Hindlimb muscle (tissue), 1 donor: ENCODE measurements at regions not wholly inside any gene's neighbourhood (a gene's known extent, or its start where the extent isn't known, plus 50 kb on each side); places are given as distances from the start of the nearest gene placed in this dataset.

Experiments used
- DNase-seq: peaks from one replicate; pipeline ENCODE4 v3.0.0-alpha.2; 2013

GRCh38 chr4:163582703-163583102 is 88.2 kb downstream of the TMA16 start:
- DNase-seq: no peak

- no peak for DNase-seq
Observed at GRCh38 chr4:163587867-163588266, 93.4 kb downstream of the TMA16 start.

- no peak for DNase-seq
Observed at GRCh38 chr4:163588532-163588931, 94.0 kb downstream of the TMA16 start.

- no peak for DNase-seq
Observed at GRCh38 chr4:163590103-163590502, 95.6 kb downstream of the TMA16 start.

GRCh38 chr4:163590619-163591264 is 96.3 kb downstream of the TMA16 start:
- no peak for DNase-seq

GRCh38 chr4:163591614-163592020 is 97.1 kb downstream of the TMA16 start:
- no peak for DNase-seq

GRCh38 chr4:163592212-163592611 is 97.7 kb downstream of the TMA16 start:
- no peak for DNase-seq

- no peak for DNase-seq
Observed at GRCh38 chr4:163595580-163595979, 101.1 kb downstream of the TMA16 start.

- DNase-seq: no peak
Observed at GRCh38 chr4:163598028-163598427, 103.5 kb downstream of the TMA16 start.

GRCh38 chr4:163598489-163598888 is 104.0 kb downstream of the TMA16 start:
- no peak for DNase-seq

- DNase-seq: no peak
Observed at GRCh38 chr4:163600727-163601126, 106.2 kb downstream of the TMA16 start.

- DNase-seq: no peak
Observed at GRCh38 chr4:163603257-163603656, 108.8 kb downstream of the TMA16 start.

- no peak for DNase-seq
Observed at GRCh38 chr4:163606896-163607691, 112.6 kb downstream of the TMA16 start.

- DNase-seq: no peak
Observed at GRCh38 chr4:163609019-163609418, 114.5 kb downstream of the TMA16 start.

- DNase-seq: no peak
Observed at GRCh38 chr4:163610648-163611047, 116.2 kb downstream of the TMA16 start.

- DNase-seq: no peak
Observed at GRCh38 chr4:163611182-163611581, 116.7 kb downstream of the TMA16 start.

- no peak for DNase-seq
Observed at GRCh38 chr4:163611784-163612445, 117.4 kb downstream of the TMA16 start.

- no peak for DNase-seq
Observed at GRCh38 chr4:163612762-163613161, 118.3 kb downstream of the TMA16 start.

GRCh38 chr4:163613383-163613782 is 118.9 kb downstream of the TMA16 start:
- no peak for DNase-seq

GRCh38 chr4:163614866-163615265 is 120.4 kb downstream of the TMA16 start:
- no peak for DNase-seq

- DNase-seq: no peak
Observed at GRCh38 chr4:163618845-163619244, 124.4 kb downstream of the TMA16 start.

- DNase-seq: no peak
Observed at GRCh38 chr4:163620738-163621137, 126.2 kb downstream of the TMA16 start.

GRCh38 chr4:163621821-163622220 is 127.3 kb downstream of the TMA16 start:
- no peak for DNase-seq
